ENCODE measurements at regions not wholly inside any gene's neighbourhood (a gene's known extent, or its start where the extent isn't known, plus 50 kb on each side); places are given as distances from the start of the nearest gene placed in this dataset.

DNA sequence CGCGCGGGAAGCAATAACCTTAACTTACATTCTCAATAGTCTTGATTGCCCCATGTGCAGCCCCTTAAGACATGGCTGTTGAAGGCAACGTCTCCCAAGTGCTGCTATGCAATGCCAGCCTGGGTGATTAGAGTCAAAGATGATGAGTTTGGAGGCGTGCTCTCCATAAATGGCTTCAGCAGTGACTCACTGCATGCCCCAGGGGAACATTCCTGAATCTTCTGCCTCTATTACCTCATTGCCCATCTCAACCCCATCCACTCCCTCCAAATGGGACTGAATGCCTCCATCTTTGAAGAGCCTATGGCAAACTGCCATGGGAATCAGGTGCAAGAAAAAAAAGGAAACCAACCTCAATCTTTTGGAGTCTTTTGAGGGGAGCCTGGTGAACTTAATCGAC lies 282.8 kb downstream of the SNX10 start:
- DNase-seq (ENCODE audit: low read depth in 2 of 2), result no peak

DNA sequence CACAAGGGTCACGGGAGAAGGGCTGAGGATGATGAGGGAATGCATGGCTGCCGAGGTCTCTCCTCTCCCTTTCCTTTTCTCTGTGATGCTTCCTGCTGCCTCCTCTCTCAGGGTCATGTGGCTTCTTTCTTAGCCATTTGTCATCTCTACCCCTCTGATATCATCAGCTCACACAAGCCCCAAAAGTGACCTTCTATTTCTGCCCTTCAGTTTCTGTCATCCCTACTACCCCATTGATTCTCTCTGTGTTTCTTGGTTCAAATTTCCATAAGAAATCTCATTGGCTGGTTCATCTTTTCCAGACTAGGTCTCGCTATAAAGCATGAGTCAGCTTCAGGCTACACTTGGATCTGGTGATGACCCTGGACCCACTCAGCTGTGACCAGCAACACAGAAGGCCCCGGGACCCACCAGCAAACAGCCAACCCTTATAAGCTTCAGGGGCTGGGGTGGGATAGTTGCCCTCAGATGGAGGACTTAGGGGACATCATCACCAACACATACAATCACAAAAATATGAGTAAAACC lies 284.3 kb downstream of the SKAP2 start:
- H2AFZ ChIP-seq (ENCODE audit: low read length), result no peak overlapping the region
- no peaks in the 10 kb centered on the region for H3K27me3 ChIP-seq (ENCODE audit: control insufficient read depth, insufficient read depth, low read length)
- H3K36me3 ChIP-seq (ENCODE audit: control insufficient read depth, insufficient read depth, low read length), result no peaks in the 10 kb centered on the region
- no peaks in the 10 kb centered on the region for H3K4me1 ChIP-seq (ENCODE audit: control insufficient read depth, extremely low read depth, insufficient read depth, low read length)
- no peaks in the 10 kb centered on the region for H3K9me3 ChIP-seq (ENCODE audit: control insufficient read depth, insufficient read depth, low read depth, low read length)
- TF ChIP-seq, protein P1, sequence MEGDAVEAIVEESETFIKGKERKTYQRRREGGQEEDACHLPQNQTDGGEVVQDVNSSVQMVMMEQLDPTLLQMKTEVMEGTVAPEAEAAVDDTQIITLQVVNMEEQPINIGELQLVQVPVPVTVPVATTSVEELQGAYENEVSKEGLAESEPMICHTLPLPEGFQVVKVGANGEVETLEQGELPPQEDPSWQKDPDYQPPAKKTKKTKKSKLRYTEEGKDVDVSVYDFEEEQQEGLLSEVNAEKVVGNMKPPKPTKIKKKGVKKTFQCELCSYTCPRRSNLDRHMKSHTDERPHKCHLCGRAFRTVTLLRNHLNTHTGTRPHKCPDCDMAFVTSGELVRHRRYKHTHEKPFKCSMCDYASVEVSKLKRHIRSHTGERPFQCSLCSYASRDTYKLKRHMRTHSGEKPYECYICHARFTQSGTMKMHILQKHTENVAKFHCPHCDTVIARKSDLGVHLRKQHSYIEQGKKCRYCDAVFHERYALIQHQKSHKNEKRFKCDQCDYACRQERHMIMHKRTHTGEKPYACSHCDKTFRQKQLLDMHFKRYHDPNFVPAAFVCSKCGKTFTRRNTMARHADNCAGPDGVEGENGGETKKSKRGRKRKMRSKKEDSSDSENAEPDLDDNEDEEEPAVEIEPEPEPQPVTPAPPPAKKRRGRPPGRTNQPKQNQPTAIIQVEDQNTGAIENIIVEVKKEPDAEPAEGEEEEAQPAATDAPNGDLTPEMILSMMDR (conservative IDR thresholded peaks at IDR 0.05 in 1 of 2, IDR thresholded peaks at IDR 0.05 in 1 of 2; ENCODE audit: low read depth in 1 of 2, low read length in 2 of 2), result no peak
- H3K9ac ChIP-seq (ENCODE audit: insufficient read depth, low read length), result no peak overlapping the region
- H3K27ac ChIP-seq (ENCODE audit: insufficient read depth, low read length), result no peak overlapping the region
- no peak overlapping the region for H3K4me3 ChIP-seq (replicated peaks in 1 of 4; ENCODE audit: control extremely low read depth in 1 of 4, insufficient read depth in 1 of 4, low read depth in 3 of 4, low read length in 4 of 4)
- DNase-seq (ENCODE audit: low read depth in 2 of 2), result no peak
- H3K4me2 ChIP-seq (ENCODE audit: extremely low read depth, insufficient read depth, low read length), result no peak overlapping the region
- no peaks in the 10 kb centered on the region for H4K20me1 ChIP-seq (ENCODE audit: control insufficient read depth, extremely low read depth, insufficient read depth, low read length)
- H3K79me2 ChIP-seq (ENCODE audit: control insufficient read depth, insufficient read depth, low read length), result no peaks in the 10 kb centered on the region

More for the DNA sequence above, 282.8 kb downstream of the SNX10 start:
- Histone ChIP-seq H3K9ac (ENCODE audit: insufficient read depth, low read length) (no peak overlapping the region), H3K36me3 (ENCODE audit: control insufficient read depth, insufficient read depth, low read length) (no peaks in the 10 kb centered on the region), H3K4me2 (ENCODE audit: extremely low read depth, insufficient read depth, low read length) (no peak overlapping the region), H3K4me3 (replicated peaks in 1 of 4; ENCODE audit: control extremely low read depth in 1 of 4, insufficient read depth in 1 of 4, low read depth in 3 of 4, low read length in 4 of 4) (no peak overlapping the region), H3K4me1 (ENCODE audit: control insufficient read depth, extremely low read depth, insufficient read depth, low read length) (no peaks in the 10 kb centered on the region), H4K20me1 (ENCODE audit: control insufficient read depth, extremely low read depth, insufficient read depth, low read length) (no peaks in the 10 kb centered on the region), H3K27ac (ENCODE audit: insufficient read depth, low read length) (no peak overlapping the region), H3K27me3 (ENCODE audit: control insufficient read depth, insufficient read depth, low read length) (no peaks in the 10 kb centered on the region), H3K79me2 (ENCODE audit: control insufficient read depth, insufficient read depth, low read length) (no peaks in the 10 kb centered on the region), H2AFZ (ENCODE audit: low read length) (no peak overlapping the region), H3K9me3 (ENCODE audit: control insufficient read depth, insufficient read depth, low read depth, low read length) (no peaks in the 10 kb centered on the region)
- no peak for TF ChIP-seq EZH2 (IDR thresholded peaks at IDR 0.05; ENCODE audit: low read length, missing control alignments)
- TF ChIP-seq, protein P1 (conservative IDR thresholded peaks at IDR 0.05 in 1 of 2, IDR thresholded peaks at IDR 0.05 in 1 of 2; ENCODE audit: low read depth in 1 of 2, low read length in 2 of 2), result no peak

DNA sequence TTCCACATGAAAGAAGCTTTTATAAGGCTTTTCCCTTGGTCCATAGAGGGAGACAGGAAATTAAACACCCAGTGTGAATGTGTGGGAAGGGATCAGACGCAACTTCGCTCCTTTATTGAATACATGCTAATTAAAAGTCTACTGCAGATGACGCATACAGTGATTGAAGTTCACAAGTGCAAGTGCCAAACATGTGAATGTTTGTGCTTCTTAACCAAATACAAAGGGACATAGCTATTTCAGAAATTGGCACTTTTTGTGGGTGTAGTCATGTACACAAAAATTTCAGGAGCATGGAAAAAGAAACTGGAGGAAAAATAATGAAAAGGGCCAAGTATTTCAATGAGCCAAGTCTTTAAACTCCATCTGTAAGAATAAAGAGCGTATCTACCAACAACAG lies 283.7 kb downstream of the SKAP2 start:
- no peak for TF ChIP-seq EZH2 (IDR thresholded peaks at IDR 0.05; ENCODE audit: low read length, missing control alignments)
- TF ChIP-seq, protein P1 (conservative IDR thresholded peaks at IDR 0.05 in 1 of 2, IDR thresholded peaks at IDR 0.05 in 1 of 2; ENCODE audit: low read depth in 1 of 2, low read length in 2 of 2), result no peak
- DNase-seq (ENCODE audit: low read depth in 2 of 2), result no peak
- no peak overlapping the region for H2AFZ ChIP-seq (ENCODE audit: low read length)
- H3K9me3 ChIP-seq (ENCODE audit: control insufficient read depth, insufficient read depth, low read depth, low read length), result no peaks in the 10 kb centered on the region
- no peaks in the 10 kb centered on the region for H3K27me3 ChIP-seq (ENCODE audit: control insufficient read depth, insufficient read depth, low read length)
- no peak overlapping the region for H3K9ac ChIP-seq (ENCODE audit: insufficient read depth, low read length)
- no peaks in the 10 kb centered on the region for H3K4me1 ChIP-seq (ENCODE audit: control insufficient read depth, extremely low read depth, insufficient read depth, low read length)
- no peak overlapping the region for H3K4me3 ChIP-seq (replicated peaks in 1 of 4; ENCODE audit: control extremely low read depth in 1 of 4, insufficient read depth in 1 of 4, low read depth in 3 of 4, low read length in 4 of 4)
- H3K27ac ChIP-seq (ENCODE audit: insufficient read depth, low read length), result no peak overlapping the region
- H3K36me3 ChIP-seq (ENCODE audit: control insufficient read depth, insufficient read depth, low read length), result no peaks in the 10 kb centered on the region
- no peak overlapping the region for H3K4me2 ChIP-seq (ENCODE audit: extremely low read depth, insufficient read depth, low read length)
- no peaks in the 10 kb centered on the region for H4K20me1 ChIP-seq (ENCODE audit: control insufficient read depth, extremely low read depth, insufficient read depth, low read length)
- no peaks in the 10 kb centered on the region for H3K79me2 ChIP-seq (ENCODE audit: control insufficient read depth, insufficient read depth, low read length)
